GM11168 (cell line): ENCODE measurements at regions not wholly inside any gene's neighbourhood (a gene's known extent, or its start where the extent isn't known, plus 50 kb on each side); places are given as distances from the start of the nearest gene placed in this dataset.

Experiments used
- in situ Hi-C: fragments of 300-500 bp; cut with MboI; formaldehyde crosslinking; loops from one replicate; pipeline ENCODE4 v1.12.0; 2022; ENCODE audit warnings: low sequenced_read_pairs; ENCODE audit not compliant: unreplicated experiment

DNA sequence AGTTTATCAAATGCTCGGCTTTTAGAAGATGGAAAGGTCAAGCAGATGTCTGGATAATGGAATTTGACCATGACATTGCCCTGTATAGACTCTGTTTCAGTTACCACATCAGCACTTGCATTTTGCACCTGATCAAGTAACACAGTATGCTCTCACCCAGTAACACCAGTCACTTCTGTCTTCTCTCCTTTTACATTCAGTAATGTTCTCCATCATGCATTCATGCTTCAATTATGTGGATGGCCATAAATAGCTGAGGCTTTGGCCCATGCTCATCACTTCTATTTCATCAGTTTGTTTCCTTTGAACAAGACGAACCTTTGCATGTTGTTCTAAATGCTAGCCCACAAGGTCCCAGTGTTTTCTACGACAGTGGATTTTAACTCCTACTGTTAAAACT is 322.9 kb upstream of the ACVR2A start:
- in situ Hi-C loops, result no loop called here

- in situ Hi-C loops, result no loop called here
Observed at GRCh38 chr2:147520817-147521216, 324.0 kb upstream of the ACVR2A start.

- in situ Hi-C loops, result no loop called here
Observed at GRCh38 chr2:147519178-147519577, 325.7 kb upstream of the ACVR2A start.

DNA sequence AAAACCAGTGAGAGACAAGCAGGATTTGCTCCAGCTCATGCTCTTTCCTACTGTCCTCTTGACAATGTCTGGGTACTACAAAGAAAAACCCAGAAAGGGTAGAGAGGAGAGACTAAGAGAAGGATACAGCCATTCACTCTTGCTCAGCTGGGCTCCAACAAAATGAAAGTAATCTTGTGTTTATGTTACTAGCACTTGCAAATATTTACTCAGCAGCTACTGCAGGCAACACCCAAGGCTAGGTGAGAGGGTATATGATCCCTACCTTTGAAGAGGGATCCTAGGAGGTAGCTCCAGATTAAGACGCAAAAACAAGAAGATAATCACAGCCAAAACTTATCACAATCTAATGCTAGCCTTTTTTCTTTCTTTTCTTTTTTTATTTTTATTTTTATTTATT is 329.6 kb upstream of the ACVR2A start:
- in situ Hi-C loops, result no loop called here

- in situ Hi-C loops, result no loop called here
Observed at GRCh38 chr2:147512206-147512605, 332.6 kb upstream of the ACVR2A start.

DNA sequence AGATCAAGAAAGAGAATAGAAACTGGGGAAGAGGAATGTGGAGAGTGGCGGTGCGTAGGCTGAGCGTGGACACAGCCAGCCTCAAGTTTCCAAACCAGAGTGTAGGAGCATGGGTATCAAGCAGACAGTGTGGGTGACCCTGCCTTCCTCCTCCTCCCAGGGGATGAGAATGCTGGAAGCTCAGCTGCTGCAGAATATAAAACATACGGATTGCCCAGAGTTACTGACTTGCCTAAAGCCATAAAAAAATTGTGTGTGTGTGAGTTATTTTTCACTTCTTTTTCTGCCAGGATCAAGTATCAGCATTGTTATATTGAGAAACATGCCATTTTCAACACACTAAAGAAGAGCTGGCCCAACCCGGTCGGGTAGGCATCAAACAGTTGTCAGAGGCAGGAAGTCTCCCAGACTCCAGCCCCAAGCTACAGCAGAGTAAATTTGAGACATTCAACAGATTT is 333.3 kb upstream of the ACVR2A start:
- in situ Hi-C loops, result no loop called here

- in situ Hi-C loops, result no loop called here
Observed at GRCh38 chr2:147509821-147510220, 335.0 kb upstream of the ACVR2A start.

DNA sequence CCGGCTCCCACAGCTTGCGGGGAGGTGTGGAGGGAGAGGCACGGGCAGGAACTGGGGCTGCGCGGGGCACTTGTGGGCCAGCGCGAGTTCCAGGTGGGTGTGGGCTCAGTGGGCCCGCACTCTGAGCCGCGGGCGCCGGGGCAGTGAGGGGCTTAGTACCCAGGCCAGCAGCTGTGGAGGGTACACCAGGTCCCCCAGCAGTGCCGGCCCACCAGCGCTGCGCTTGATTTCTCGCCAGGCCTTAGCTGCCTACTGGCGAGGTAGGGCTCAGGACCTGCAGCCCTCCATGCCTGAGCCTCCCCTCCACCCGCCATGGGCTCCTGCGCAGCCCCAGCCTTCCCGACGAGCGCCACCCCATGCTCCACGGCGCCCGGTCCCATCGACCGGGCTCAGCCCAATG is 337.9 kb upstream of the ACVR2A start:
- in situ Hi-C loops, result no loop called here

- in situ Hi-C loops, result no loop called here
Observed at GRCh38 chr2:147502711-147503290, 342.0 kb upstream of the ACVR2A start.

GRCh38 chr2:147501968-147502367 is 342.9 kb upstream of the ACVR2A start:
- in situ Hi-C loops, result no loop called here

DNA sequence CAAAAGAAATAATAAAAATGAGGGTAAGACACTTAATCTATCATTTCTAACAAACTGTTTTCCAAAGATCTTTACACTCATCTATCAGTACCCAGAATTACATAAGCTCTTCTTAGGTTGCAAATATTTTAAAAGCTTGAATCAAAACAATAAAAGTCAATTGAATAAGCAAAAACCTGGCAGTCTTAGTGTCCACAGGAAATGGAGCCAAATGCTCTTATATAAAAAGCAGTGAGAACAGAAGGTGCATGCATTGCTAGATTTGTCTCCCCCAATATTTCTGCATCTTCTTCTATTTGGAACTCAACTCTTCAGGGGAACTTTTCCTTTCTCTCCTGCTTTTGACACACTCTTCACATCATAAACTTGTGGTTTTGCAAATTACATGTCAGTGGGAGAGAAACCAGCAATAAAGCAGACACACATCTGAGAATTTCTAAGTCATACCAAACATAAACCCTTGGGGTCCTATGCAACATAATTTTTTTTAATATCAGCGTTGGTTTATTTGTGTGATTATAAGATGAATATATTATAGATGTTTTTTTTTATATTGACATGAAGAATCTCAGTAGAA is 343.9 kb upstream of the ACVR2A start:
- in situ Hi-C loops, result no loop called here

GRCh38 chr2:147500229-147500628 is 344.6 kb upstream of the ACVR2A start:
- in situ Hi-C loops, result no loop called here

DNA sequence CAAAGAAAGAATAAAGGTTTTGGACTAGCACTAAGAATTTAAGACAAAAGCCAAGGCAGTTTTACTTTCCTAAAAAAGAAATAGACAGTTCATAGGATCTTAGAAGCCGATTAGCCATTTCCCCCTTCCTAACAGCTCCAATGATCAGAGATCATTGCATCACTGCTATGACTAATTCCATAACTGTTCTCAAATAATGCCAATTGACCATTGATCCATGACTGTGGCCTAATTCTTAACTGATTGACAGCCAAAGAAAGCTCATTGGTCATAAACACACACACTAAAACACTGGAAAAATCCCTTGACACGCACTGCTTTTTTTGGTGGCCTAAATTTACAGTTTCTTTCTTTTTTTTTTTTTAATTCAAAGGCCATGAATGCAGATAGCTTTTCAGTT is 345.0 kb upstream of the ACVR2A start:
- in situ Hi-C loops, result no loop called here

GRCh38 chr2:147495734-147496133 is 349.1 kb upstream of the ACVR2A start:
- in situ Hi-C loops, result no loop called here

GRCh38 chr2:147492471-147492870 is 352.4 kb upstream of the ACVR2A start:
- in situ Hi-C loops, result no loop called here

- in situ Hi-C loops, result no loop called here
Observed at GRCh38 chr2:147491506-147491905, 353.3 kb upstream of the ACVR2A start.

DNA sequence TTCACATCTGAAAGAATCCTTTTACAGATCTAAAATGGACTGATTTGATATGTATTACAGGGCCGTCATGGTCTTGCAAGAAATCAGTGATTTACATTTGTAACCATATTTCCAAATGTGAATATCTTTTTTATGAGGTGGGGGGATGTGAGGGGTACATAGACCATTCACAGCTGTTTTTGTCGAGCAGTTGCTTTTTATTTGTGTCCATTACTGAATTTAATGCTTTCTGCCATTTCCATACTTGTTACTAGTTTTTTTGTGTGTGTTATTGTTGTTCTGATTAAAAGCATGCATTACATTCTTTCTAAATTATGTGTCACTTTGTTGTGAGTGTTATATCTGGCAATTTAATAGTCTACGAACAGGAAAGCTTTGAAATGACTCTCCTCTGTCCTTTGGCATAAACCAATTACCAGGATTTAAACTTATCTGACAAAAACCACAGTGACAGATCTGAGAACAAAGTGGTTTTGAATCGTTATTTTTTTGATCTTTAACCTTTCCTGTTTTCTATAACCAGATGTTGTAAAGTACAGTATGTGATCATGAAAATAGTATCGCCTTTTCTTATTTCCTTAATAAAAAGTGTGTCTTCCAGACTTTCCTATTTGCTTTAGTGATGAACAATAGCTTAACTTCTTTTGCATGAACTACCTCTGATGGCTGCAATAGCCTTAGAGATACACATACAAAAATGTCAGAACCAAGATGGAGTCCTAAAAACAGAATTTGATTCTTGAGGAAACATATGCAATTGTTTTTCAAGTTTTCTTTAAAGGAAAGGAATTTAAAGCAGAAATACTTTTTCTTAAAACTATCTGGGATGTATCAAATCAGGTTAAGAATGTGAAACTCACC is 354.2 kb upstream of the ACVR2A start:
- in situ Hi-C loops, result no loop called here

DNA sequence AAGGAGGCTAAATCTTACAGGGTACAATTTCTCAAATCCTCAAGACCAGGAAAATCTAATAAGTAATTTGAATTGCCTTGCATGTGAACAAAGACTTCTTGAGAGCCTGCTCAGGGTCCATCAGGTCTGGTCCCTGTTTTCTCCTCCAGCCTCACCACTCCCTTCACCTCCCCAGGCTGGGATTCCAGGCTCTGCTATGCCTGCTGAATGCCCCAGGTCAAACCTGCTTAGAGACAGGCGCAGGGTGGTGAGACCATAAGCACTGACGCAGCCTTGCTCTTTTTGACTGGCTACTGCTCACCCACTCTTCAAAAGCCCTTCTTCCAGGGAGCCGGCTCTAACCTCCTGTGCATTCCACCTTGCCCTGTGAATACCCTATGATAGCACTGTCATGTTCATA is 356.4 kb upstream of the ACVR2A start:
- in situ Hi-C loops, result no loop called here

GRCh38 chr2:147487978-147488289 is 356.9 kb upstream of the ACVR2A start:
- in situ Hi-C loops, result no loop called here

- in situ Hi-C loops, result no loop called here
Observed at GRCh38 chr2:147487286-147487977, 357.4 kb upstream of the ACVR2A start.

GRCh38 chr2:147485210-147485851 is 359.5 kb upstream of the ACVR2A start:
- in situ Hi-C loops, result no loop called here
